IMR-90 (cell line): ENCODE measurements at regions not wholly inside any gene's neighbourhood (a gene's known extent, or its start where the extent isn't known, plus 50 kb on each side); places are given as distances from the start of the nearest gene placed in this dataset.

Experiments used
- CEBPB ChIP-seq: IDR thresholded peaks from 2 replicates; pipeline ENCODE4 v1.6.1; 2012; ENCODE audit warnings: low read depth, low read length, improper control_type of control experiment
- CTCF ChIP-seq: conservative IDR thresholded peaks from 2 replicates; pipeline ENCODE4 v1.5.1; 2012; ENCODE audit warnings: mild to moderate bottlenecking, low read depth, low read length, improper control_type of control experiment
- ELK1 ChIP-seq: fragments of 150-350 bp; IDR thresholded peaks from 2 replicates; pipeline ENCODE4 v1.6.1; 2016; ENCODE audit warnings: low read depth, mild to moderate bottlenecking, low read length, moderate library complexity, borderline replicate concordance
- USF2 ChIP-seq: fragments of 150-350 bp; IDR thresholded peaks from 2 replicates; pipeline ENCODE4 v1.6.1; 2017; ENCODE audit warnings: mild to moderate bottlenecking, antibody characterized with exemption, low read length, low read depth

GRCh38 chr16:62224646-62225209 is 188.5 kb upstream of the CDH8 start:
- TF ChIP-seq ELK1 (no peak), CTCF (no peak), CEBPB (no peak), USF2 (no peak)
